T-helper 2 cell treated with Interferon-gamma antibody and Interleukin-4, amounts not matched to agents 5 μg/mL and 100 μg/mL, for 36 hours (primary cell): ENCODE measurements at regions not wholly inside any gene's neighbourhood (a gene's known extent, or its start where the extent isn't known, plus 50 kb on each side); places are given as distances from the start of the nearest gene placed in this dataset.

Experiments
- DNase-seq: peaks from one replicate; pipeline ENCODE4 v3.0.0; 2021; ENCODE audit warnings: low spot score
- H3K27ac Mint-ChIP-seq: one replicate; pipeline ENCODE4 v1.8.0; 2021; ENCODE audit warnings: mild to moderate bottlenecking, mixed read lengths
- H3K27me3 Mint-ChIP-seq: one replicate; pipeline ENCODE4 v1.8.0; 2021; ENCODE audit warnings: low read depth, mixed read lengths
- H3K36me3 Mint-ChIP-seq: one replicate; pipeline ENCODE4 v1.8.0; 2021; ENCODE audit warnings: low read depth, mixed read lengths
- H3K4me1 Mint-ChIP-seq: one replicate; pipeline ENCODE4 v1.8.0; 2021; ENCODE audit warnings: low read depth, mixed read lengths
- H3K4me3 Mint-ChIP-seq: one replicate; pipeline ENCODE4 v1.8.0; 2022; ENCODE audit warnings: mild to moderate bottlenecking, moderate library complexity, mixed read lengths
- H3K9me3 Mint-ChIP-seq: one replicate; pipeline ENCODE4 v1.8.0; 2021; ENCODE audit warnings: mixed read lengths

GRCh38 chr5:89401012-89401411 lies 518.0 kb upstream of the MEF2C start:
- Mint-ChIP-seq H3K27ac (no peak overlapping the region), H3K4me3 (no peak overlapping the region), H3K27me3 (no peaks in the 10 kb centered on the region), H3K36me3 (no peaks in the 10 kb centered on the region), H3K9me3 (no peaks in the 10 kb centered on the region), H3K4me1 (peaks cover 9% of the 10 kb centered on the region)
- DNase-seq, result no peak

- no peaks in the 10 kb centered on the region for H3K36me3 Mint-ChIP-seq
- H3K27me3 Mint-ChIP-seq, result no peaks in the 10 kb centered on the region
- no peak for DNase-seq
- no peak overlapping the region for H3K4me3 Mint-ChIP-seq
- no peak overlapping the region for H3K27ac Mint-ChIP-seq
- H3K9me3 Mint-ChIP-seq, result no peaks in the 10 kb centered on the region
- H3K4me1 Mint-ChIP-seq, result peaks cover 11% of the 10 kb centered on the region
Measured at GRCh38 chr5:89399548-89399947, 516.6 kb upstream of the MEF2C start.

GRCh38 chr5:89397096-89397495 lies 514.1 kb upstream of the MEF2C start:
- no peaks in the 10 kb centered on the region for H3K36me3 Mint-ChIP-seq
- peaks cover 11% of the 10 kb centered on the region for H3K4me1 Mint-ChIP-seq
- H3K27me3 Mint-ChIP-seq, result no peaks in the 10 kb centered on the region
- no peak overlapping the region for H3K27ac Mint-ChIP-seq
- DNase-seq, result no peak
- no peaks in the 10 kb centered on the region for H3K9me3 Mint-ChIP-seq
- H3K4me3 Mint-ChIP-seq, result no peak overlapping the region

GRCh38 chr5:89396278-89396954 lies 513.4 kb upstream of the MEF2C start:
- Mint-ChIP-seq H3K4me3 (no peak overlapping the region), H3K27me3 (no peaks in the 10 kb centered on the region), H3K36me3 (no peaks in the 10 kb centered on the region), H3K9me3 (no peaks in the 10 kb centered on the region), H3K4me1 (peaks cover 11% of the 10 kb centered on the region), H3K27ac (no peak overlapping the region)
- DNase-seq, result no peak

- Mint-ChIP-seq H3K36me3 (no peaks in the 10 kb centered on the region), H3K27me3 (no peaks in the 10 kb centered on the region), H3K4me1 (peaks cover 11% of the 10 kb centered on the region), H3K27ac (no peak overlapping the region), H3K4me3 (no peak overlapping the region), H3K9me3 (no peaks in the 10 kb centered on the region)
- no peak for DNase-seq
Measured at GRCh38 chr5:89395111-89395510, 512.1 kb upstream of the MEF2C start.

DNA sequence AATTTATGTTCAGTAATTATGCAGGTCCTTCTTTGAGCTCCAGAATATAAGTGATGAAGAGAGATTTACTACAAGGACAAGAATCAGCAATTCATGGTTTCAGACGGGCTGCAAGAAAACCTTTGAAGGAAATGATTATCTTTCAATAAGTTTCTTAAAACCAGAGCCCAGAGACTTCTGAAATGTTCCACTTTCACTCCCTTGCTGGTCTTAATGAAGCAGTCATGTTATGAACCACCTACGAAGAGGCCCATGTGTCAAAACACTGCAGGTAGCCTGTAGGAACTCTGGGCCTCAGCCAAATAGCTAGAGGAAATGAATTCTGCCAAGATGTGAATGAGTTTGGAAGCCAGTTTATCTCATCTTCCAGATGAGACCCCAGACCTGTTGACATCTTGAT lies 505.9 kb upstream of the MEF2C start:
- Mint-ChIP-seq H3K27ac (no peak overlapping the region), H3K36me3 (no peaks in the 10 kb centered on the region), H3K4me3 (no peak overlapping the region), H3K27me3 (no peaks in the 10 kb centered on the region), H3K4me1 (no peaks in the 10 kb centered on the region), H3K9me3 (no peaks in the 10 kb centered on the region)
- no peak for DNase-seq

DNA sequence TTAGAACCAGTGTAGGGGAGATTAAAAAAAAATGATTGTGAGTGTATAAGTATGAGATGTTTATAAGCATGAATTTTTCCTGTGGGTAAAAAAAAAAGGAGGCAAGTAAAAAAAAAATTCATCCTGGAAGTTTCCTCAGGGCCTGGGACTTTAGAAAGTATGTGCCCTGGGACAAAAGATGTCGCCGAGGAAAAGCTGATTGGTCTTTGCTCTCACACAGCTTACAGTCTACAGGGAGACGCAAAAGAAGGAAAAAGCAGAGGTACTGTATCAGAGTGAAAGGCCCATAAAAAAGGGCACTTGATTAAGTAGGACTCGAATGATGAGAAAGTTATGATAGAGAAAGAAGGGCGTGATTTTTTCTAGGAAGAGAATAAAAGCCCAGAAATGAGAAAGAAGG lies 501.4 kb upstream of the MEF2C start:
- Mint-ChIP-seq H3K27ac (no peak overlapping the region), H3K4me1 (no peaks in the 10 kb centered on the region), H3K4me3 (no peak overlapping the region), H3K9me3 (no peaks in the 10 kb centered on the region), H3K27me3 (no peaks in the 10 kb centered on the region), H3K36me3 (no peaks in the 10 kb centered on the region)
- no peak for DNase-seq

- no peaks in the 10 kb centered on the region for H3K27me3 Mint-ChIP-seq
- no peaks in the 10 kb centered on the region for H3K9me3 Mint-ChIP-seq
- no peak overlapping the region for H3K27ac Mint-ChIP-seq
- H3K36me3 Mint-ChIP-seq, result no peaks in the 10 kb centered on the region
- H3K4me1 Mint-ChIP-seq, result no peaks in the 10 kb centered on the region
- H3K4me3 Mint-ChIP-seq, result no peak overlapping the region
- DNase-seq, result no peak
Measured at GRCh38 chr5:89380635-89381034, 497.7 kb upstream of the MEF2C start.

DNA sequence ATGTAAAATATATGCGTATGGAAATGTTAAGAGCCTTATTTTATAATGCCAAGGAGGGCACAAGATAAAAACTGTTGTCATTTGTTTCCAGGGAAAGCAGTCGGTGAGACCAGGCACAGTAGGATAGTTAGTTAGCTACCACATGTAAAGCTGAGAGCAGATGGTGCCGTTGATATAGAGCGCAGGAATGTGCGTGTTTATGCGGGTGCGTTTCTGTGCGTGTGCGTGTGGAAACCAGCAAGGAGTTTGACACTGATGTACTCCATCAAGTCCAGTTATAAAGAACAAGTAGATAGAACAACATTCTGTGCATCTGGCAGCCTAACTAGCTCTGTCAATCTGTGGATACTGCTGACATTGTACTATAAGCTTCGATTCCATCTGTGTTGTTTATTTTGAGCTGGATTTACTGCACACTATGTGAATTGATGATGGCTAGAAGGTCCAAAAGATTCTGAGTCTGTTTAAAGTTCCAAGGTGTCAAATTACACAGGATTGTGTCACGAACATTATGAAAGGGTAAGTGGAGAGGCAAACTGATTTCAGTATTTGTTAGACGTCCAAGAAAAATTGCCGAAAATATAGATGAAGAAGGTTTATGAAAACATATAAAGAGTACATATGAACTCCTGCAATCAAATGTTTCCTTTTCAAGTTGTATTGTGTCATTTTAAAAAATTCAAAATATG lies 494.9 kb upstream of the MEF2C start:
- H3K27me3 Mint-ChIP-seq, result no peaks in the 10 kb centered on the region
- no peak overlapping the region for H3K27ac Mint-ChIP-seq
- no peaks in the 10 kb centered on the region for H3K36me3 Mint-ChIP-seq
- H3K9me3 Mint-ChIP-seq, result no peaks in the 10 kb centered on the region
- no peak for DNase-seq
- H3K4me3 Mint-ChIP-seq, result no peak overlapping the region
- H3K4me1 Mint-ChIP-seq, result no peaks in the 10 kb centered on the region

- DNase-seq, result no peak
- Mint-ChIP-seq H3K9me3 (no peaks in the 10 kb centered on the region), H3K27me3 (no peaks in the 10 kb centered on the region), H3K4me1 (no peaks in the 10 kb centered on the region), H3K4me3 (no peak overlapping the region), H3K36me3 (no peaks in the 10 kb centered on the region), H3K27ac (no peak overlapping the region)
Measured at GRCh38 chr5:89374818-89375521, 492.0 kb upstream of the MEF2C start.

DNA sequence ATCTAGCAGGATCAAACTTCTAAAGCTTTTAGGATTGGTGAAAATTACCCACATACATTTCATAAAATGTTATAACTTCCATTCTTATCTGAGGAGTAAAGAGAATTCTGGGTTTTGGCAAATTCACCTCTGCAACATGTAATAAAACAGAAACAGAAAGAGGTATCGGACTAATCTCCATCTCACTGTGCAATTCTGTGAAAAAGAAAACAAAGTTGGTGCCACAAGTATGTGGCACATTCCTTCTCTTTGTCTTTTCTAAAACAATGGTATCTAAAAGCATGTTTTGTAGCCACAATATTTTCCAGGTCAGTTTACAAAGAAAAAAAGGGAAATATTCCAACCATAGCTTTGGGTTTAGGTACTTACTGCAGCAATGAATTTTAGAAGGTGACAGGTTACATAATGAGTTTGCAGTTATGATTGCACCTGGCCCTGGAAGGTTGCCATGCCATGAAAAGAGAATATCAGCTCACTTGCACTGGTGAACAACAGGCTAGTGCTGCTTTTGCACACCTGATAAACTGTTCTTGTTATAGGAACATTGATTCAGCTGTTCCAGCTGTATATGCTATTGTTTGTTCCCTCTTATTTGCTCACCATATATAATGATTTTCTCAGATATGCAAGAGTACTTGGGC lies 491.3 kb upstream of the MEF2C start:
- H3K36me3 Mint-ChIP-seq, result no peaks in the 10 kb centered on the region
- no peak overlapping the region for H3K4me3 Mint-ChIP-seq
- no peak overlapping the region for H3K27ac Mint-ChIP-seq

GRCh38 chr5:89372176-89372575 lies 489.2 kb upstream of the MEF2C start:
- no peak for DNase-seq
- Mint-ChIP-seq H3K27ac (no peak overlapping the region), H3K4me1 (no peaks in the 10 kb centered on the region), H3K4me3 (no peak overlapping the region), H3K36me3 (no peaks in the 10 kb centered on the region), H3K9me3 (no peaks in the 10 kb centered on the region), H3K27me3 (no peaks in the 10 kb centered on the region)

More for the DNA sequence above, 491.3 kb upstream of the MEF2C start:
- Mint-ChIP-seq H3K27me3 (no peaks in the 10 kb centered on the region), H3K9me3 (no peaks in the 10 kb centered on the region), H3K4me1 (no peaks in the 10 kb centered on the region)
- no peak for DNase-seq

GRCh38 chr5:89371646-89372045 lies 488.7 kb upstream of the MEF2C start:
- no peak overlapping the region for H3K27ac Mint-ChIP-seq
- no peaks in the 10 kb centered on the region for H3K36me3 Mint-ChIP-seq
- H3K4me3 Mint-ChIP-seq, result no peak overlapping the region
- no peak for DNase-seq
- no peaks in the 10 kb centered on the region for H3K27me3 Mint-ChIP-seq
- H3K9me3 Mint-ChIP-seq, result no peaks in the 10 kb centered on the region
- no peaks in the 10 kb centered on the region for H3K4me1 Mint-ChIP-seq

DNA sequence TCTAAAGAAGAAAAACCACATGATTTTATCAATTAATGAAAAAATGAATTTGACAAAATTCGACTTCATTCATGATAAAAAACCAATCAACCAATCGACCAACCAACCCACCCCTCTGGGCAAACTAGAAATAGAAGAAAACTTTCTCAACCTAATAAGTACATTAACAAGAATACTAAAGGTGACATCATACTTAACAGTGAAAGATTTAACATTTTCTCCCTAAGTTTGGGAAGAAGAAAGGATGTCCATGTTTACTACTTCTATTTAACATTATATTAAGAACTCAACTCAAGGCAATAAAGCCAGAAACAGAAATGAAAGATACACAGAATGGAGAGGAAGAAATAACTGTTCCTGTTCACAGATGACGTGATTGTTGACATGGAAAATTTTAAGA lies 476.1 kb upstream of the MEF2C start:
- Mint-ChIP-seq H3K9me3 (no peaks in the 10 kb centered on the region), H3K4me1 (no peaks in the 10 kb centered on the region)

More for the DNA sequence above, 476.1 kb upstream of the MEF2C start:
- H3K27ac Mint-ChIP-seq, result no peak overlapping the region
- no peaks in the 10 kb centered on the region for H3K36me3 Mint-ChIP-seq
- DNase-seq, result no peak
- H3K4me3 Mint-ChIP-seq, result no peak overlapping the region
- no peaks in the 10 kb centered on the region for H3K27me3 Mint-ChIP-seq
